Stimulated activated naive CD8-positive, alpha-beta T cell treated with anti-CD3 and anti-CD28 coated beads, Interleukin-15, amount 100 ng/mL, for 72 hours (primary cell): ENCODE measurements at regions not wholly inside any gene's neighbourhood (a gene's known extent, or its start where the extent isn't known, plus 50 kb on each side); places are given as distances from the start of the nearest gene placed in this dataset.
"Not testable (repeated sequence)": the region's sequence is repeated elsewhere in the genome, so short reads cannot be mapped to it uniquely, and the experiment has no call there.

Source experiments
- ATAC-seq: fragments of 150-1000 bp; cut with Tn5 transposase; 2 replicates; pipeline ENCODE4 v1.10.0; 2021; ENCODE audit warnings: mild to moderate bottlenecking, moderate library complexity
- DNase-seq, 2 donors: peaks; one replicate each; pipeline ENCODE4 v3.0.0; 2021 to 2022
- H3K27ac Mint-ChIP-seq, 2 donors: one replicate each; pipeline ENCODE4 v1.8.0; 2022; ENCODE audit warnings: mild to moderate bottlenecking in 2 of 2, mixed read lengths in 2 of 2, moderate library complexity in 2 of 2
- H3K27me3 Mint-ChIP-seq: one replicate; pipeline ENCODE4 v1.8.0; 2022; ENCODE audit warnings: mixed read lengths
- H3K4me1 Mint-ChIP-seq: one replicate; pipeline ENCODE4 v1.8.0; 2022; ENCODE audit warnings: mild to moderate bottlenecking, mixed read lengths
- H3K4me3 Mint-ChIP-seq, 2 donors: one replicate each; pipeline ENCODE4 v1.8.0; 2022; ENCODE audit warnings: mild to moderate bottlenecking in 2 of 2, mixed read lengths in 2 of 2, moderate library complexity in 1 of 2
- H3K9me3 Mint-ChIP-seq, 2 donors: one replicate each; pipeline ENCODE4 v1.8.0; 2022; ENCODE audit warnings: mixed read lengths in 2 of 2

DNA sequence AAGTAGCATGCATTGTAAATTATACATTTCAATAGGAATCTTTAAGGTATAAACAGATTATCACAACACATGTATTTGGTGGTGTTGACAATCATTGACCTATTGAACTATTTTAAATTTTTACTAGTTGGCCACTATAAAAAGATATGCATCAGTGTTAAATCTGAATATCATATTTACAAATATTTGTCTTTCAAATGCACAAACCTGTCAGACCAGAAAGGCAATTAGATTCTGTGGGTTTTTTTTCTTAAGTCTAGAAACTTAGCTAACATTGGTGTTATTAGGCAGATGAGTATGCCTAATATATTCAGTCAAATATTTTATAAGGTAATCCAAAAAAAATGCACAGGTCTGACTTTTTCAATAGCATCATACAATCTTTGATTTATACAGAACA lies 241.4 kb upstream of the DGKB start:
- Mint-ChIP-seq H3K4me3 (no peak overlapping the region), H3K27me3 (no peaks in the 10 kb centered on the region), H3K9me3 (peaks cover 7 to 8% of the 10 kb centered on the region in 2 donors), H3K27ac (no peak overlapping the region), H3K4me1 (no peaks in the 10 kb centered on the region)
- DNase-seq = no peak
- ATAC-seq = no peak

DNA sequence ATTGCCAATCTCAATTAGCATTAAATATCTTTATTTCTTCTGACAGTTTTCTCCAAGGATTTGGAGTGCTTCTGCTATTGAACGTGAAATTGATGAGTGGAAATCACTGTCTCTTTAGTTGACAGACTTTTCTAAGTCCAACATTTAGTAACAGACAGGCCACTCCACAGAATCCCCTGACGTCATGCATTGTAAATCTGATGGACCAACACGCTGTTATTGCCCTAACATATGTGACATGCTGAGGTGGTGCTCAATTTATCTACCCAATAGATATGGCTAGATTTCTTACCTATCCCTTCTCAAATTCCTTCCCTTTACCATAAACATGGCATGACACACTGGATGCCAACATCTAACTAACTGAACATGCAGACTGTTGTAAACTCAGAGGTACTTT lies 240.6 kb upstream of the DGKB start:
- H3K9me3 Mint-ChIP-seq = peaks cover 5 to 7% of the 10 kb centered on the region in 2 donors
- DNase-seq = no peak
- H3K27me3 Mint-ChIP-seq = no peaks in the 10 kb centered on the region
- H3K4me3 Mint-ChIP-seq = no peak overlapping the region
- no peak for ATAC-seq
- no peaks in the 10 kb centered on the region for H3K4me1 Mint-ChIP-seq
- no peak overlapping the region for H3K27ac Mint-ChIP-seq

- Mint-ChIP-seq H3K27me3 (no peaks in the 10 kb centered on the region), H3K9me3 (peaks cover 0 to 13% of the 10 kb centered on the region in 2 donors), H3K4me3 (no peak overlapping the region), H3K4me1 (no peaks in the 10 kb centered on the region), H3K27ac (no peak overlapping the region)
- DNase-seq (no peak), ATAC-seq (no peak)
Measured at GRCh38 chr7:15140431-15140830, 237.9 kb upstream of the DGKB start.

- no peaks in the 10 kb centered on the region for H3K27me3 Mint-ChIP-seq
- no peaks in the 10 kb centered on the region for H3K4me1 Mint-ChIP-seq
- no peak overlapping the region for H3K4me3 Mint-ChIP-seq
- ATAC-seq (no peak), DNase-seq (no peak)
- no peak overlapping the region for H3K27ac Mint-ChIP-seq
- peaks cover 4 to 9% of the 10 kb centered on the region in 2 donors for H3K9me3 Mint-ChIP-seq
Measured at GRCh38 chr7:15131661-15132060, 229.1 kb upstream of the DGKB start.

- Mint-ChIP-seq H3K27ac (no peak overlapping the region), H3K27me3 (no peaks in the 10 kb centered on the region), H3K4me3 (no peak overlapping the region), H3K9me3 (peaks cover 4 to 5% of the 10 kb centered on the region in 2 donors), H3K4me1 (no peaks in the 10 kb centered on the region)
- DNase-seq (no peak), ATAC-seq (no peak)
Measured at GRCh38 chr7:15130666-15131541, 228.4 kb upstream of the DGKB start.

- peaks cover 4 to 5% of the 10 kb centered on the region in 2 donors for H3K9me3 Mint-ChIP-seq
- ATAC-seq = no peak
- H3K4me3 Mint-ChIP-seq = no peak overlapping the region
- no peak for DNase-seq
- H3K27me3 Mint-ChIP-seq = no peaks in the 10 kb centered on the region
- no peak overlapping the region for H3K27ac Mint-ChIP-seq
- no peaks in the 10 kb centered on the region for H3K4me1 Mint-ChIP-seq
Measured at GRCh38 chr7:15128716-15129115, 226.2 kb upstream of the DGKB start.

DNA sequence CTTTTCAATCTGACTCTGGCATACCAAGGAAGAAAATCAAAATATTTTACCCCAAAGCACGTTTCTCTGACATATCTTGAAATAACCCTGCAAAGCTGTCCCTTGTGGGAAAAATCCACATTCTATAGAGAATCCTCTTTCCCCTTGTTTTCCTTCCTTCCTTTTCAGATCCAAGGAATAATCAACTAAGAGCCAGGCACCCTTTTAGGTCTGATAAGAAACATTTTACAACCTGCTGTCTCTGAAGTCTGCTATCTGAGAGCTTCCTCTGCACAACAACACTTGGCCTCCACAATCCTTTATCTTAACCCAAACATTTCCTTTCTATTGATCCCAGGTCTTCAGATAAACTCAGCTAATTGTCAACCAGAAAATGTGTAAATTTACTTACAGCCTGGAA lies 224.1 kb upstream of the DGKB start:
- H3K27me3 Mint-ChIP-seq, H3K4me1 Mint-ChIP-seq, DNase-seq, H3K4me3 Mint-ChIP-seq, H3K27ac Mint-ChIP-seq, ATAC-seq: not testable (repeated sequence)
- peaks cover 17 to 18% of the 10 kb centered on the region in 2 donors for H3K9me3 Mint-ChIP-seq

DNA sequence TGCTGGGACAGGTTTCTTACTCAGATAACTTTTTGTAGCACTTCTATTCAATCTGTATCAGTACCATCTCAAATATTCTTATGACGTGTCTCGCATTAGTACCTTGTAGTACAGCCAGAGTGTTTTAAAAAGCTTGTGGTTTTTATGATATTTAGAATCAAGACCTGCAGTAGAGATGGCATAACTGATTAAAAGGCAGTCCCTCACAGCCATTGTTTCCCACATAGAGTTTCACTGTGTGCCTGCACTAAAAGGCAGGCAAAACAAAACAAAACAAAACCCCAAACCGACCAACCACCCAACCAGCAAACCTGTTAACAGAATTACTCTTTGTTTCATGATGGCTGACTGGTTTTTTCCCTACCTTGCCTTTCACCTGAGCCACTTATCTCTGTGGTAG lies 221.3 kb upstream of the DGKB start:
- peaks cover 23 to 30% of the 10 kb centered on the region in 2 donors for H3K9me3 Mint-ChIP-seq
- H3K4me1 Mint-ChIP-seq = no peaks in the 10 kb centered on the region
- no peaks in the 10 kb centered on the region for H3K27me3 Mint-ChIP-seq
- H3K4me3 Mint-ChIP-seq = no peak overlapping the region
- H3K27ac Mint-ChIP-seq = no peak overlapping the region
- ATAC-seq (no peak), DNase-seq (no peak)

GRCh38 chr7:15113752-15114151 lies 211.2 kb upstream of the DGKB start:
- no peaks in the 10 kb centered on the region for H3K4me1 Mint-ChIP-seq
- no peaks in the 10 kb centered on the region for H3K27me3 Mint-ChIP-seq
- no peak overlapping the region for H3K4me3 Mint-ChIP-seq
- no peak for DNase-seq
- H3K27ac Mint-ChIP-seq = no peak overlapping the region
- ATAC-seq = no peak
- H3K9me3 Mint-ChIP-seq = peaks cover 3 to 6% of the 10 kb centered on the region in 2 donors

DNA sequence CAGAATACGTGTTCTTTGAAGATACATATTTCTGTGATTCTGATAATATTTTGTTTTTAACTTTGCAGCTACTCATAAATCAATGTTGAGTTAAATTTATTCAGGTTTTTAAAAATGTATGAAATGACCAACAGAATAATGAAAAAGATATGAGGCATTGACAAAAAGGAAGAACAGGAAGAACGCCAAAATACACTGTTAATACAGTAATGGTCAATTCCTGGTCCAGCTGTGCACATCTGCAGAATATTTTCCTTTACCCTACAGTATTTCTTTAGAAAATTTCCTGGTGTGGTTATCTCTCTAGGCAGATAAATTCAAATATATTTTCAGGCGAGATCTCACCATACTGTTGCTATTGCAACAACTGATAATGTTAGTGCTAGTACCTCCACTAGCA lies 203.2 kb upstream of the DGKB start:
- no peak overlapping the region for H3K27ac Mint-ChIP-seq

DNA sequence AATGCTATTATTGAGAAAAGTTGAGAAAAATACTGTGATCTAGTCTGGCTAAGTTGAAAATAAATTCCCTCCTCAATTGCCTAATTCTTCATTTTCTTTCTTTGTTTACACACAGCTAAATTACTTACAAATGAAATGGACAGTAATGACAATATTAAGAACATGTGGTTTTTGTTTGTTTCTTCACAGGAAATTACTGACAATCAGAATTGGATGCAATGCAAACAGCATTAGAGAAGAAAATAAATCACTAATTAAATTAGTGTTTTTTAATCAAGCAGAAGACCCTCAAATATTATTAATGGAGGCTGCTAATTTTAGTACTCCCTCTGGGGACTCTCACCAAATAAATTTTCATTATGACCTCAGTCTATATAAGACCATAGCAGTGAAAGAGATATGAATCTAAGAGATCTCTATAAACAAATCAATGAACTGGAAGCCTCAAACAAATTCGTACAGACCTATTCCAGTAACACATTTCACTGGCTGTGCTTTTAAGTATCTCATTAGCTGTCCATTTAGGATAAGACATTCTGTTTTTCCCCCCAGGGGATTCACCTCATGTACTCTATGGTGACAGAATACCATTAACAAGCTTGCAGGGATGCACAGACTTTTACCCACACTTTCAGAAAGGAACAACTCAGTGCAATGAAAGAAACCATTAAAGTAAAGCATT lies 202.0 kb upstream of the DGKB start:
- no peaks in the 10 kb centered on the region for H3K27me3 Mint-ChIP-seq
- ATAC-seq (no peak), DNase-seq (no peak)
- H3K9me3 Mint-ChIP-seq = peaks cover 8 to 18% of the 10 kb centered on the region in 2 donors
- no peak overlapping the region for H3K4me3 Mint-ChIP-seq
- no peaks in the 10 kb centered on the region for H3K4me1 Mint-ChIP-seq
- H3K27ac Mint-ChIP-seq = no peak overlapping the region

More for the DNA sequence above, 203.2 kb upstream of the DGKB start:
- DNase-seq (no peak), ATAC-seq (no peak)
- Mint-ChIP-seq H3K4me3 (no peak overlapping the region), H3K9me3 (peaks cover 8 to 18% of the 10 kb centered on the region in 2 donors), H3K4me1 (no peaks in the 10 kb centered on the region), H3K27me3 (no peaks in the 10 kb centered on the region)

DNA sequence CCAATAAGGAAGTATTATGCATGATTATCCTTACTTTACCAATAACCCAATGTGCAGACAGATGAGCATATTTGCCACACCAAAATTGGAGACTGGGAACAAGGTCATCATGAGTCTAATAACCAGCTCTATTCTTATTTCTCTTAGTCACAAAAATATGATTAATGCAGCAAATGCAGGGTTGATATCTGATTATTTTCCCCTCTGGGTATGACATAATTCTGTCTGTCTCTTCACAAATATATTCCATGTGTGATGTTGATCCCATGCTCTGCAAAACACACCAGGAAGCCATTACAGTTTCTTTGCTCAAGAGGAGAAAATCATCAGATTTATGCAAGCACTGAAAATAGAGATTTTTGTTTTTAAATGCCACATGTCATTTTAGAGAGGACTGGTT lies 196.5 kb upstream of the DGKB start:
- ATAC-seq = no peak
- Mint-ChIP-seq H3K27me3 (no peaks in the 10 kb centered on the region), H3K4me1 (no peaks in the 10 kb centered on the region), H3K9me3 (no peaks in the 10 kb centered on the region), H3K27ac (no peak overlapping the region), H3K4me3 (no peak overlapping the region)
- DNase-seq = no peak

- DNase-seq (no peak), ATAC-seq (no peak)
- no peaks in the 10 kb centered on the region for H3K27me3 Mint-ChIP-seq
- no peaks in the 10 kb centered on the region for H3K9me3 Mint-ChIP-seq
- no peaks in the 10 kb centered on the region for H3K4me1 Mint-ChIP-seq
- H3K4me3 Mint-ChIP-seq = no peak overlapping the region
- no peak overlapping the region for H3K27ac Mint-ChIP-seq
Measured at GRCh38 chr7:15096853-15097252, 194.3 kb upstream of the DGKB start.

GRCh38 chr7:15094989-15095388 lies 192.4 kb upstream of the DGKB start:
- Mint-ChIP-seq H3K9me3 (no peaks in the 10 kb centered on the region), H3K27ac (no peak overlapping the region), H3K4me1 (no peaks in the 10 kb centered on the region), H3K4me3 (no peak overlapping the region), H3K27me3 (no peaks in the 10 kb centered on the region)
- ATAC-seq = no peak
- no peak for DNase-seq

DNA sequence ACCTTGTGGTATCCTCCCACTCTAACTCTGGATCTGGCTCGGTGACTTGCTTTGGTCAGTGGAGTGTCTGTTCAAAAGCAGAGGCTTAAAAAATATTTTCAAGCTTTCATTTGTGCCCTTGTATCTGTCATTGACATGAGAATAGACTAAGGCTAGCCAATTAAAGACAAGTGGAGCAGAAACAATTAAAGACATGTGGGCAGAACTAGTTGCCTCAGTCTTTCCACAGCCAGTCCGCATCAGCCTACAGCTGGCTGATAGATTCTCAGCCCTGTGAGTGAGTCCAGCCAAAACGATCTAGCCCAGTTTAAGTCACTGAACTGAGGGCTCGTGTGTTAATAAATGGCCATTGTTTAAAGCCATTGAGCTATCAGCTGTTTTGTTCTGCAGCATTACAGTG lies 185.2 kb upstream of the DGKB start:
- H3K4me1 Mint-ChIP-seq = no peaks in the 10 kb centered on the region
- ATAC-seq (no peak), DNase-seq (no peak)
- H3K4me3 Mint-ChIP-seq = no peak overlapping the region
- peaks cover 0 to 4% of the 10 kb centered on the region in 2 donors for H3K9me3 Mint-ChIP-seq
- no peak overlapping the region for H3K27ac Mint-ChIP-seq
- H3K27me3 Mint-ChIP-seq = no peaks in the 10 kb centered on the region

- H3K27me3 Mint-ChIP-seq = no peaks in the 10 kb centered on the region
- H3K27ac Mint-ChIP-seq = no peak overlapping the region
- no peak overlapping the region for H3K4me3 Mint-ChIP-seq
- DNase-seq (no peak), ATAC-seq (no peak)
- peaks cover 0 to 4% of the 10 kb centered on the region in 2 donors for H3K9me3 Mint-ChIP-seq
- no peaks in the 10 kb centered on the region for H3K4me1 Mint-ChIP-seq
Measured at GRCh38 chr7:15086862-15087261, 184.3 kb upstream of the DGKB start.
